LNCaP clone FGC (cell line): ENCODE measurements at regions not wholly inside any gene's neighbourhood (a gene's known extent, or its start where the extent isn't known, plus 50 kb on each side); places are given as distances from the start of the nearest gene placed in this dataset.
"Not testable (repeated sequence)": the region's sequence is repeated elsewhere in the genome, so short reads cannot be mapped to it uniquely, and the experiment has no call there.

Experiments used
- DNase-seq: peaks from one replicate; pipeline ENCODE4 v3.0.0-alpha.2; 2011; ENCODE audit warnings: low read depth
- H3K4me3 ChIP-seq: 2 replicates; pipeline ENCODE4 v1.5.1; 2011; ENCODE audit warnings: mild to moderate bottlenecking, low read depth, low read length, control low read depth
- CTCF ChIP-seq: IDR thresholded peaks from 2 replicates; pipeline ENCODE4 v1.5.1; 2012; ENCODE audit warnings: mild to moderate bottlenecking; ENCODE audit not compliant: control insufficient read depth, insufficient read depth; ENCODE audit errors: extremely low read depth

- H3K4me3 ChIP-seq, result no peak overlapping the region
- no peak for TF ChIP-seq CTCF
- no peak for DNase-seq
Measured at GRCh38 chr1:104266612-104267011, 516.9 kb downstream of the AMY1C start.

GRCh38 chr1:104288322-104288721 lies 538.6 kb downstream of the AMY1C start:
- DNase-seq, H3K4me3 ChIP-seq: not testable (repeated sequence)

- H3K4me3 ChIP-seq, result no peak overlapping the region
- DNase-seq, result no peak
- no peak for TF ChIP-seq CTCF
Measured at GRCh38 chr1:104291156-104291555, 541.5 kb downstream of the AMY1C start.

- no peak overlapping the region for H3K4me3 ChIP-seq
- no peak for TF ChIP-seq CTCF
- DNase-seq, result no peak
Measured at GRCh38 chr1:104294259-104294658, 544.6 kb downstream of the AMY1C start.

GRCh38 chr1:104295511-104295910 lies 545.8 kb downstream of the AMY1C start:
- no peak for DNase-seq
- H3K4me3 ChIP-seq, result no peak overlapping the region
- no peak for TF ChIP-seq CTCF

DNA sequence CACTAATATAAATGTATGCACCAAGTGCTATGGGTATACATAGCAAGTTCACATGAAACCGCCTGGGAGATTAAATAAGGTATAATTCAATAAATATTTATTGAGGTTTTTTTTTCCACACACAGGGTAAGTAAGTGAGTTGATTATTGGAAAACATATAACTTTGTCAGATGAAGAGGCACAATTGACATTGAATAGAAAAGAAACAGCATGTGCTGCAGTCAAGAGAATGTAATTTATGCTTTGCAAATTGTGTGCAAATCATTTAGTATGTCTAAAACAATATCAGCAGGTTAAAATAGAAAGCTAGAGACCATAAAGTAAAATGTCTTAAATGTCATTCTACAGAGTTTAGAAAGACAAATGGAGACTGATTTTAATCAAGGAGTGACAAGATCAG lies 560.0 kb downstream of the AMY1C start:
- no peak overlapping the region for H3K4me3 ChIP-seq
- DNase-seq, result no peak
- TF ChIP-seq CTCF, result no peak

- H3K4me3 ChIP-seq, result no peak overlapping the region
- DNase-seq, result no peak
- TF ChIP-seq CTCF, result no peak
Measured at GRCh38 chr1:104315823-104316222, 566.1 kb downstream of the AMY1C start.

DNA sequence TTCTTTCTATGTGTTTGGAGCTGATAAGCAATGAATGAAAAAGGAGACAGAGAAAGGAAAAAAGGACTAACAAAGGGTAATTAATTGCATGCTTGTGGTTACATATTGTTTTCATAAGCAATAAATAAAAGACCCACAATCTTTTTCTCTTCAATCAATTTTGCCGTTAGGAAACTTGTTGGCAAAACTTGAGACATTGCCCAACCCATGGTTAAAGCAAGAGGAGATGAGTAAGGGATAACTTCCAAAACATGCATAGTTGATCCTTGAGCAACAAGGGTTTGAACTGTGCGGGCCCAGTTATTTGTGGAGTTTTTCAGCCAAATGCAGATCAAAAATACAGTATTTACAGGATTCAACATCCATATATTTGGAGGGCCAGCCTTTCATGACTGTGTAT lies 572.4 kb downstream of the AMY1C start:
- DNase-seq, result no peak
- no peak overlapping the region for H3K4me3 ChIP-seq
- no peak for TF ChIP-seq CTCF
